ENCODE measurements at regions not wholly inside any gene's neighbourhood (a gene's known extent, or its start where the extent isn't known, plus 50 kb on each side); places are given as distances from the start of the nearest gene placed in this dataset.

DNA sequence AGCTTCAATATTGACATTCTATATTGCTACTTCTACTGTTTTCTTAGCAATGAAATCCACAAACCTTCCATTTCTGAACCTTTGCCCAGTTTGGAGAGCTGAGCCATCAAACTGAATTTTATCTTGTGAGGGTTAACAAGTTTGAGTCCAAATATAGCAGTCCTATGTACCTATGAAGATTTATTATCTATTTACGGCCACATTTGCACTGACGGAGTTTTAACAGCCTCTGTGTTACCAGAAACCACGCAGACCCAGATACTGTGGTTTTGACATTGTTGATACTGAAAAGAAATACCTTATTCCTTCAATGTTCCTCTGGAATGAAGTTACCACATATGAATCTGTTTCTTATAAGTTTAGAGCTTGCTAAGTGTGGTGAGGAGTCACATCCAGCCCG lies 172.6 kb downstream of the FGFR2 start:
- no peaks in the 10 kb centered on the region for H3K4me1 ChIP-seq
- no peaks in the 10 kb centered on the region for H3K36me3 ChIP-seq
- no peaks in the 10 kb centered on the region for H4K20me1 ChIP-seq
- H3K27ac ChIP-seq = no peak overlapping the region
- no peak overlapping the region for H3K9ac ChIP-seq
- no peaks in the 10 kb centered on the region for H3K9me3 ChIP-seq
- H3K27me3 ChIP-seq = no peaks in the 10 kb centered on the region
- no peak for TF ChIP-seq Cebpa-rat (IDR thresholded peaks at IDR 0.05)
- H3K4me2 ChIP-seq = no peak overlapping the region
- no peak overlapping the region for H3K4me3 ChIP-seq

DNA sequence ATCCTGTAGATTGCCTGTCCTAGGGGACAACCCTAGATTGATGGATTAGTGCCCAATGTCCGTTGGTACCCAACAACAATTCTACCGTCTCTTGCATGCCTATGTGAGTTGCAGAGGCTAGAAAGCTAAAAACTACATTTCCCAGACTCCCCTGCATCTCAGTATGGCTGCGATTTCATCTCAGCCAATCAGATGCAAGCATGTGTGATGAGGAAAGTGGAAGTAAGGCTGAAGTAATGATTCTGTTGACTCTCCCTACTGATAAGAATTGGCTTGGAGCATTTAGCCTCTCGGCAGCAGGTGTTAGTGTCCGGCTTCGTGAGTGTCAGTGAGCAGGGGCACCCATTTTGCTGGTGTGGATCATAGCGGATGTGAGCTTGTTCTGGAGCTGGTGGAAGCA lies 171.9 kb downstream of the FGFR2 start:
- Histone ChIP-seq H3K4me1 (no peaks in the 10 kb centered on the region), H3K27me3 (no peaks in the 10 kb centered on the region)
- TF ChIP-seq Cebpa-rat (IDR thresholded peaks at IDR 0.05) = no peak

More for the DNA sequence above, 171.9 kb downstream of the FGFR2 start:
- Histone ChIP-seq H3K9ac (no peak overlapping the region), H3K4me2 (no peak overlapping the region), H3K9me3 (no peaks in the 10 kb centered on the region), H3K27ac (no peak overlapping the region), H4K20me1 (no peaks in the 10 kb centered on the region), H3K36me3 (no peaks in the 10 kb centered on the region), H3K4me3 (no peak overlapping the region)

All from BLaER1 (cell line).